Vagina (tissue), 2 donors: ENCODE measurements at regions not wholly inside any gene's neighbourhood (a gene's known extent, or its start where the extent isn't known, plus 50 kb on each side); places are given as distances from the start of the nearest gene placed in this dataset.

Experiments
- POLR2A ChIP-seq, 2 donors: fragments of 450-650 bp; IDR thresholded peaks; one replicate each; pipeline ENCODE4 v1.6.1; 2017; ENCODE audit warnings: antibody characterized with exemption in 2 of 2, mild to moderate bottlenecking in 2 of 2, moderate library complexity in 2 of 2
- POLR2AphosphoS5 ChIP-seq, 2 donors: sonication (generic); formaldehyde crosslinking; IDR thresholded peaks; one replicate each; pipeline ENCODE4 v1.9.0; 2017; ENCODE audit warnings: antibody characterized with exemption in 2 of 2, mild to moderate bottlenecking in 2 of 2, low read depth in 1 of 2; ENCODE audit not compliant: insufficient read depth in 1 of 2
- TF ChIP-seq, protein P1 (sequence below), 3 experiments: fragments of 450-650 bp in 2 of 3; fragments of 200-600 bp in 1 of 3; sonication (generic) in 1 of 3; IDR thresholded peaks; one replicate each; pipeline ENCODE4 v1.5.1; 2017 to 2019; ENCODE audit warnings: antibody characterized with exemption in 3 of 3, mild to moderate bottlenecking in 2 of 3, moderate library complexity in 2 of 3

DNA sequence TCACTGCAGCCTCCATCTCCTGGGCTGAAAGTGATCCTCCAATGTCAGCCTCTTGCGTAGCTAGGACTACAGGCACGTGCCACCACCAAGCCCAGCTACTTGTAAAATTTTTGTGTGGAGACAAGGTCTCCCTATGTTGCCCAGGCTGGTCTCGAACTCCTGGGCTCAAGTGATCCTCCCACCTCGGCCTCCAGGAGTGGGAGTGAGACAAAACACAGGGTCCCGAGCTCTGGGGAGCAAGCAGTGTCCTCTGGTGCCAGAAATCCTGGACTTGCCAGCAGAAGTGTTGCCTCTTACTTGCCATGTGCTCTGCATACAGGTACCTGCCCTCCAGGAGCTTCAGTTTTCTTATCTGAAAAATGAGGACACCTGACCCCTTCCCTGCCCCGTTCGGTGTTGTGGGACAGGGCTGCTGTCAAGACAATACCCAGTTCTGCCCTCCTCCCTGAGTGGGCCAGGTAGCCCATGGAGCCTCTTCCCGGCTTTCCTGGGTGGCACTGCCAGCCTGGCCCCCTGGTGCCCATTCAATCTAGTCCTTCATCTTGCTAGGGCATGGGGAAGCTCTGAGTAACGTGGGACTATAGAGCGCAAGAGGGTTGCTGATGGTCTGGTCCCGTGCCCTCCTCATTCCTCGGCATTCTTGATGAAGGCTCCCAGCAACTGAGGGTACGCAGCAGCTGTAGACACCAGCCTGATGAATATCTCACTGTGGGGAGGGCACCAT, 164.6 kb downstream of the GOLGA6L4 start:
- TF ChIP-seq, protein P1, sequence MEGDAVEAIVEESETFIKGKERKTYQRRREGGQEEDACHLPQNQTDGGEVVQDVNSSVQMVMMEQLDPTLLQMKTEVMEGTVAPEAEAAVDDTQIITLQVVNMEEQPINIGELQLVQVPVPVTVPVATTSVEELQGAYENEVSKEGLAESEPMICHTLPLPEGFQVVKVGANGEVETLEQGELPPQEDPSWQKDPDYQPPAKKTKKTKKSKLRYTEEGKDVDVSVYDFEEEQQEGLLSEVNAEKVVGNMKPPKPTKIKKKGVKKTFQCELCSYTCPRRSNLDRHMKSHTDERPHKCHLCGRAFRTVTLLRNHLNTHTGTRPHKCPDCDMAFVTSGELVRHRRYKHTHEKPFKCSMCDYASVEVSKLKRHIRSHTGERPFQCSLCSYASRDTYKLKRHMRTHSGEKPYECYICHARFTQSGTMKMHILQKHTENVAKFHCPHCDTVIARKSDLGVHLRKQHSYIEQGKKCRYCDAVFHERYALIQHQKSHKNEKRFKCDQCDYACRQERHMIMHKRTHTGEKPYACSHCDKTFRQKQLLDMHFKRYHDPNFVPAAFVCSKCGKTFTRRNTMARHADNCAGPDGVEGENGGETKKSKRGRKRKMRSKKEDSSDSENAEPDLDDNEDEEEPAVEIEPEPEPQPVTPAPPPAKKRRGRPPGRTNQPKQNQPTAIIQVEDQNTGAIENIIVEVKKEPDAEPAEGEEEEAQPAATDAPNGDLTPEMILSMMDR (IDR thresholded peaks at IDR 0.05): no peak
- TF ChIP-seq POLR2A (IDR thresholded peaks at IDR 0.05): no peak
- no peak for TF ChIP-seq POLR2AphosphoS5 (IDR thresholded peaks at IDR 0.05; ENCODE audit: insufficient read depth in 1 of 2, low read depth in 1 of 2)
